Glutamatergic neuron (in vitro differentiated cells): ENCODE measurements at regions not wholly inside any gene's neighbourhood (a gene's known extent, or its start where the extent isn't known, plus 50 kb on each side); places are given as distances from the start of the nearest gene placed in this dataset.

Source experiments
- DNase-seq: peaks from one replicate; pipeline ENCODE4 v3.0.0; 2022
- H3K27ac Mint-ChIP-seq: one replicate; pipeline ENCODE4 v1.8.0; 2020; ENCODE audit warnings: mild to moderate bottlenecking, mixed read lengths, inconsistent platforms; ENCODE audit not compliant: unreplicated experiment
- H3K27me3 Mint-ChIP-seq: one replicate; pipeline ENCODE4 v1.8.0; 2020; ENCODE audit warnings: mild to moderate bottlenecking, moderate library complexity, mixed read lengths, inconsistent platforms; ENCODE audit not compliant: unreplicated experiment
- H3K36me3 Mint-ChIP-seq: one replicate; pipeline ENCODE4 v1.8.0; 2020; ENCODE audit warnings: mild to moderate bottlenecking, mixed read lengths, inconsistent platforms; ENCODE audit not compliant: unreplicated experiment
- H3K4me1 Mint-ChIP-seq: one replicate; pipeline ENCODE4 v1.8.0; 2020; ENCODE audit warnings: mild to moderate bottlenecking, low read depth, mixed read lengths, inconsistent platforms; ENCODE audit not compliant: unreplicated experiment
- H3K4me3 Mint-ChIP-seq: one replicate; pipeline ENCODE4 v1.8.0; 2020; ENCODE audit warnings: mild to moderate bottlenecking, mixed read lengths, inconsistent platforms; ENCODE audit not compliant: unreplicated experiment
- H3K9me3 Mint-ChIP-seq: one replicate; pipeline ENCODE4 v1.8.0; 2020; ENCODE audit warnings: mild to moderate bottlenecking, moderate library complexity, mixed read lengths, inconsistent platforms; ENCODE audit not compliant: unreplicated experiment
- CTCF ChIP-seq: fragments of 200-600 bp; sonication (generic); IDR thresholded peaks from one replicate; pipeline ENCODE4 v1.5.0; 2021; ENCODE audit not compliant: partially characterized antibody, unreplicated experiment

DNA sequence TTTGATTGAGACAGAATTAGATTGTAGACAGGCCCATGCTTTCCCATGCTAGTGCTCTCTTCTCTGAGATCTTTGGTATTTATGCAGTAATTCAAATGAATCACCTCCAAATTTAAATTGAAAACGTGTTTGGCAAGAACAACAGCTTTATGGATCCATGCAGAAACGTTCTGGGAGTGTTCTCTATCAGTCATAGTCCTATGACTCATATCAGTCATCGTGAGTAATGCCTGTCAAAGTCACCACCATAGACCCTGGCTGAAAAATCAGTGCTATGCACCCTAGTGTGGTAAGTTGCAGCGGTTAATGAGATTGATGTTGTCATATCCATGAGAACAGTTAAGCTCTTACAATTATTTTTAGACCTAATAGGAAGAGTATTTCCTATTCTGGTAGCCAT, 90.1 kb upstream of the FOXG1 start:
- Mint-ChIP-seq H3K27ac (no peak overlapping the region), H3K27me3 (no peaks in the 10 kb centered on the region), H3K4me1 (no peaks in the 10 kb centered on the region), H3K36me3 (no peaks in the 10 kb centered on the region), H3K4me3 (no peak overlapping the region), H3K9me3 (no peaks in the 10 kb centered on the region)
- no peak for TF ChIP-seq CTCF
- DNase-seq: no peak

DNA sequence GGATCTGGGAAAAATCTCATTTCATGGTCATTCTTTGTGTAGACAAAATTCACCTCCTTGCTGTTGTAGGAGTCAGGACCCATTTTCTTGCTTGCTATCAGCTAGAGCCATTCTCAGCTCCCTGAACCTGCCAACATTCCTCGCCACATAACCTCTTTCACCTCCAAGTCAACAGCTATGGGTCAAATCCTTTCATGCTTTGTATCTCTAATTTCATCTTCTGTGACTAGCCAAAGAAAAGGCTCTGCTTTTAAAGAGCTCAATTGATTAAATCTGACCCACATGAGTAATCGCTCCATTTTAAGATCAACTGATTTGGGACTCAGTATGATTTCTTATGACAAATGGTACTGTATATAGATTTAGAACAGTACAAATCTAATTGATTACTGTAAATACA, 89.2 kb upstream of the FOXG1 start:
- H3K27ac Mint-ChIP-seq: no peak overlapping the region
- TF ChIP-seq CTCF: no peak
- no peaks in the 10 kb centered on the region for H3K27me3 Mint-ChIP-seq
- no peaks in the 10 kb centered on the region for H3K36me3 Mint-ChIP-seq
- DNase-seq: no peak
- no peak overlapping the region for H3K4me3 Mint-ChIP-seq
- no peaks in the 10 kb centered on the region for H3K4me1 Mint-ChIP-seq
- H3K9me3 Mint-ChIP-seq: no peaks in the 10 kb centered on the region

GRCh38 chr14:28678887-28679286, 87.7 kb upstream of the FOXG1 start:
- Mint-ChIP-seq H3K27ac (no peak overlapping the region), H3K27me3 (no peaks in the 10 kb centered on the region), H3K4me1 (no peaks in the 10 kb centered on the region), H3K36me3 (no peaks in the 10 kb centered on the region), H3K4me3 (no peak overlapping the region), H3K9me3 (no peaks in the 10 kb centered on the region)
- DNase-seq: no peak
- no peak for TF ChIP-seq CTCF

- DNase-seq: no peak
- Mint-ChIP-seq H3K27ac (no peak overlapping the region), H3K4me3 (no peak overlapping the region)
These were observed 84.9 kb upstream of the FOXG1 start for GRCh38 chr14:28681681-28682080.

More at GRCh38 chr14:28681681-28682080, 84.9 kb upstream of the FOXG1 start:
- no peaks in the 10 kb centered on the region for H3K4me1 Mint-ChIP-seq
- no peaks in the 10 kb centered on the region for H3K9me3 Mint-ChIP-seq
- no peak for TF ChIP-seq CTCF
- no peaks in the 10 kb centered on the region for H3K36me3 Mint-ChIP-seq
- H3K27me3 Mint-ChIP-seq: no peaks in the 10 kb centered on the region
